HG02973 (cell line): ENCODE measurements at regions not wholly inside any gene's neighbourhood (a gene's known extent, or its start where the extent isn't known, plus 50 kb on each side); places are given as distances from the start of the nearest gene placed in this dataset.
"Not testable (repeated sequence)": the region's sequence is repeated elsewhere in the genome, so short reads cannot be mapped to it uniquely, and the experiment has no call there.

ENCODE experiments used
- ATAC-seq: cut with Tn5 transposase; IDR thresholded peaks from one replicate; pipeline ENCODE4 v1.9.1; 2021; ENCODE audit warnings: moderate library complexity; ENCODE audit not compliant: unreplicated experiment

DNA sequence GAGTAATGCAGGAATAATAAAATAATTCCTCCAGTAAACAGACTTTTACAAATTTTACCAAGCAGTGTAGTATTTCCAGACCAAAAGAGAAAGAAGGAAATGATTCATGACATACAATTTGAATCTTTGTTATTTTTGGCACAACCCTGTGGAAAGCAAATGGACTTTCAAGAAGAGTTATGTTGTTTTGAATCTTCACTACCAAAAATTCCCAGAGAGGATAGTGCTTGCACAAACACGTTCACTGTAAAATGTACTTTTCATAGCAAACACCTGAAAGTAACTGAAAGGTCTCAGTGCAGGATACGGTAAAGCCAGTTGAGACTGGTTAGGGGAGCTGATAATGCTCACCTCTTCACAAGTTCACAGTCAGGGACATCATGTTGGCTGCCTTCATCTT, 107.1 kb downstream of the USP22 start:
- no peak for ATAC-seq

DNA sequence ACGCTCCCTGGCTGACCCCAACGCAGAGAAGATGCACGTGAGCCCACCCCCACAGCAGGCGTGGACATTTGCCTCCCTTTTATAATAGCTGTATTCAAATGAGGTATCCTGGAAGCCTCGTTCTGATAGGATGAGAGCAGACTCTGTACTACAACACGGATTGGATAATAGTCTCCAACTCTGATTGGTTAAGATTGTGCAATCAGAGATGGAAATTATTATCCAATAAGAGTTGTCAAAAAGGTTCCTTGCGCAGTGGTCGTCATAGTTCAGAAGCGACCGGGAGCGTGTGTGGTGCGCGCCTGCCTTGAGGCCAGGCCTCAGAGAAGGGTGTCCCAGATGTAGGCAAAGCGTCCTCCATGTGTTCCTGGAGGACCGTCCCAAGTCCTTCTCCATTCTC, 104.6 kb downstream of the USP22 start:
- ATAC-seq: no peak

GRCh38 chr17:20938988-20939615, 103.7 kb downstream of the USP22 start:
- no peak for ATAC-seq

DNA sequence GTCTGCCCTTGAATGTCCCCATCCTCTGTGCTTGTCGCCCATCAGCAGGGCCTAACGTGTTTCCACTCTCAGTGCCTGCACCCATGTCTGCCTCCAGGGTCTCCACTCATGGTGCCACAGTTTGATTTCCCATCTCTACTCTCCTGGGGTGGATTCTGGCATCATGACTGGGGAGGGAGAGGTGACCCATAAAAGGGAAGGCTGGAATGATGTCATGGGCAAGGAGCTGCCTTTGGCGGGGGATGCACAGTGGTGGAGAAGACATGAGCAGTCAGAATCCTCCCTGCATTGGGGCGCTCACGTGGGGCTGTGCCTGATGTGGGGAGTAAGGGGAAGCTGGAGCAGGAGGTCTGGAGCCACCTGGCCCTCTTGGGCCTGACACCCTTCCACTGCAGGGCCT, 100.9 kb downstream of the USP22 start:
- ATAC-seq: no peak

DNA sequence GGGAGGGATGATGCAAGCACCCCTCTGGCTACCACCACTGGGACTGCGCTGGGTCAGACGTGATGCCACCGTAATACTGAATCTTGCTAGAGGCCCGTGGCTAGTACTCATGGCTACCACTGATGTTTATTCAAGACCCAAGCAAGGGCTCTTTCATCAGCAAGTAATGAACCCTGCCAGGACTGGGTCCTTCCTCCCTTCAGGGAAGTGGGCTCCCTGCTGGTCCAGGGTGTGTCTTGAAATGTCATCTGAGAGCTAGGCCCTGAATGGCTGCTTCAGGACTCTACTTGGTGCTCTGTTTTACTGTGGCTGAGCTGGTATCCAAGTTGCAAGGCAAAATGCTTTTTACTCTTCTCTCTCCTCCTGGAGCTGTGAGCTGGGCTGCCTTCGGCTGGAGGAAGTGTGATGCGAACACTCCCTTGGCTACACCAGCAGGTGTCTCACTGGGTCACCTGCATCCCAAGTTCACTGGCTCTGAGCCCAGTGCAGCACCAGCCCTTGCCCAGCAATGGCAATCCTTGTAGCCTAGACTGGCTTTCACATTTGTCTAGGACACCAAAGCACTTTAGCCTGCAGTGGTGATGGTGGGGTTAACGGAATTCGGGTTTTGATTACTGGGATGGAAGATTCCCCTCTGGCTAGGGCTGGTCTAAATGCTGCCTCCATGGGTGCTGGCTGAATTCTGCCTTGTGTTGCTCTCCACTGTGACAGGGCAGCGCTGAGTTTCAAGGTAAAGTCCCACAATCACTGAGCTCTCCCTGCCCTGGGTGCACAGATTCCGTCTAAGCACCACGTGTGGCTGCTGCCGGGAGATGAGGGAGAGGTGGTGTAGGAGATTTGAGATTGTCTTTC, 98.6 kb downstream of the USP22 start:
- ATAC-seq: no peak

- ATAC-seq: not testable (repeated sequence)
Observed at GRCh38 chr17:20947708-20948107, 95.1 kb downstream of the USP22 start.

DNA sequence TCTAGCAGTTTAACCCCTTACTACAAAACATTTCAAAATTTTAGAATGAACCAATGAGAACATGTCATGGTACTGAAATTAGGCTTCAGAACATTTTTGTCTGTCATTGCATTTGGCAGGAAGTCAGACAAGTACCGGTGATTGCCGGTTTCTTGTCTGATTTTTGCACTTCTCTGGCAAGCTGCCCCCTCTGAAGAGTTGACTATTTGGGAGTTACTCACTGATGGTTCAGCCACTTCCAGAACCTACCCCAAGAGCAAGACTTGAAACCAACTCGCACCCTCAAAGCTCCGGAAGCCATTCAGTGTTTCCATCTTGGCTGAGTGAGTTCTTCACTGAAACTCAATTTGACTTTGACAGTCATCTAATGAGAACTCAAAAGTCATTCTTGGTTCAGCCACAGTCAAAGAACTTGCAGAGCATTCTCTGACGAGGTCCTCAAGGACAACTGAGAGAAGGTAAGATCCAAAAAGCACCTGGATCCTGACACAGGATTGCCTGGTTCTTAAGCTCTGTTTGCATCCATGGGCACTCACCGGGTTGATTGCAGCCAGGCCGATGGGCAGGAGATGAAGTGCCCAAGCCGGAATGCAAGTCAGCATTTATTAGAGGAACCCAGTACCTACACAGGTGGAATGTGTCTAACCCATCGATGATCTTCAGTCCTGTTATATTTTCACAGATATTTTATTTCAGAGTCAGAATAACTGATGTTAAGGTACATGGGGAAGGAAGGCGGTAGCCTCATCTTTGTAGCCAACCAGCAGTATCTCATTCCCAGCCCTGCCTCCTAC, 93.6 kb downstream of the USP22 start:
- ATAC-seq: no peak
